H9 (cell line): ENCODE measurements at regions not wholly inside any gene's neighbourhood (a gene's known extent, or its start where the extent isn't known, plus 50 kb on each side); places are given as distances from the start of the nearest gene placed in this dataset.

Experiments used
- DNase-seq: peaks from one replicate; pipeline ENCODE4 v3.0.0-alpha.2; 2017
- H2AFZ ChIP-seq: one replicate; pipeline ENCODE4 v1.6.1; 2013; ENCODE audit warnings: mild to moderate bottlenecking, low read length, control low read depth, moderate library complexity
- H2AK5ac ChIP-seq: 2 replicates; pipeline ENCODE4 v1.6.1; 2013; ENCODE audit warnings: low read length, control low read depth, mixed read lengths; ENCODE audit not compliant: insufficient read length
- H2BK120ac ChIP-seq: one replicate; pipeline ENCODE4 v1.6.1; 2013; ENCODE audit warnings: low read depth, mild to moderate bottlenecking, low read length, control low read depth, inconsistent platforms; ENCODE audit not compliant: poor library complexity, severe bottlenecking
- H2BK12ac ChIP-seq: 2 replicates; pipeline ENCODE4 v1.6.1; 2013; ENCODE audit warnings: low read length, control low read depth, mixed read lengths, low read depth; ENCODE audit not compliant: insufficient read length
- H2BK15ac ChIP-seq: 2 replicates; pipeline ENCODE4 v1.6.1; 2013; ENCODE audit warnings: low read depth, low read length, control low read depth
- H2BK20ac ChIP-seq: one replicate; pipeline ENCODE4 v1.6.1; 2013; ENCODE audit warnings: low read depth, mild to moderate bottlenecking, low read length, control low read depth, inconsistent platforms; ENCODE audit not compliant: poor library complexity, severe bottlenecking
- H2BK5ac ChIP-seq: 2 replicates; pipeline ENCODE4 v1.6.1; 2013; ENCODE audit warnings: low read length, control low read depth, mixed read lengths; ENCODE audit not compliant: insufficient read length
- H3K14ac ChIP-seq: 2 replicates; pipeline ENCODE4 v1.6.1; 2013; ENCODE audit warnings: low read length, control low read depth; ENCODE audit not compliant: insufficient read depth
- H3K18ac ChIP-seq: 2 replicates; pipeline ENCODE4 v1.6.1; 2013; ENCODE audit warnings: low read depth, mild to moderate bottlenecking, mixed read lengths, low read length, control low read depth; ENCODE audit not compliant: insufficient read length
- H3K23ac ChIP-seq: 2 replicates; pipeline ENCODE4 v1.6.1; 2013; ENCODE audit warnings: low read length, control low read depth, mixed read lengths, low read depth; ENCODE audit not compliant: insufficient read length
- H3K23me2 ChIP-seq: 2 replicates; pipeline ENCODE4 v1.6.1; 2013; ENCODE audit warnings: low read depth, mild to moderate bottlenecking, mixed read lengths, low read length, control low read depth; ENCODE audit not compliant: insufficient read length, poor library complexity, severe bottlenecking
- H3K27ac ChIP-seq: 2 replicates; pipeline ENCODE4 v1.5.1; 2013; ENCODE audit warnings: low read length, control low read depth, mixed read lengths, low read depth; ENCODE audit not compliant: insufficient read length
- H3K27me3 ChIP-seq: 2 replicates; pipeline ENCODE4 v1.6.1; 2013; ENCODE audit warnings: low read length, control low read depth, inconsistent platforms; ENCODE audit not compliant: insufficient read depth
- H3K4ac ChIP-seq: 2 replicates; pipeline ENCODE4 v1.6.1; 2013; ENCODE audit warnings: low read depth, mild to moderate bottlenecking, control low read depth, inconsistent platforms, low read length, moderate library complexity
- H3K4me1 ChIP-seq: 2 replicates; pipeline ENCODE4 v1.6.1; 2013; ENCODE audit warnings: low read length, control low read depth, inconsistent platforms; ENCODE audit not compliant: insufficient read depth
- H3K4me2 ChIP-seq: 2 replicates; pipeline ENCODE4 v1.6.1; 2013; ENCODE audit warnings: low read length, control low read depth, mixed read lengths; ENCODE audit not compliant: insufficient read length, insufficient read depth
- H3K56ac ChIP-seq: 2 replicates; pipeline ENCODE4 v1.6.1; 2013; ENCODE audit warnings: low read depth, mild to moderate bottlenecking, mixed read lengths, low read length, control low read depth; ENCODE audit not compliant: insufficient read length
- H3K79me1 ChIP-seq: 2 replicates; pipeline ENCODE4 v1.6.1; 2013; ENCODE audit warnings: low read depth, mild to moderate bottlenecking, moderate library complexity, low read length, control low read depth, inconsistent platforms; ENCODE audit not compliant: insufficient read depth, poor library complexity, severe bottlenecking
- H3K79me2 ChIP-seq: 2 replicates; pipeline ENCODE4 v1.6.1; 2013; ENCODE audit warnings: low read length, control low read depth, inconsistent platforms; ENCODE audit not compliant: insufficient read depth
- H3K9ac ChIP-seq: 2 replicates; pipeline ENCODE4 v1.6.1; 2013; ENCODE audit warnings: low read length, control low read depth, mixed read lengths; ENCODE audit not compliant: insufficient read length; ENCODE audit errors: extremely low read depth
- H3K9me3 ChIP-seq: one replicate; pipeline ENCODE4 v1.6.1; 2013; ENCODE audit warnings: low read depth, low read length, inconsistent platforms; ENCODE audit not compliant: control insufficient read depth
- H3T11ph ChIP-seq: one replicate; pipeline ENCODE4 v1.6.1; 2013; ENCODE audit warnings: mild to moderate bottlenecking, low read length, control low read depth, inconsistent platforms
- H4K20me1 ChIP-seq: one replicate; pipeline ENCODE4 v1.6.1; 2013; ENCODE audit not compliant: control insufficient read depth, insufficient read length, insufficient read depth
- H4K5ac ChIP-seq: 2 replicates; pipeline ENCODE4 v1.6.1; 2013; ENCODE audit warnings: low read depth, mild to moderate bottlenecking, mixed read lengths, low read length, control low read depth; ENCODE audit not compliant: insufficient read length
- H4K8ac ChIP-seq: replicated peaks from 2 replicates; pipeline ENCODE4 v1.6.1; 2013; ENCODE audit warnings: low read length, control low read depth, mixed read lengths, low read depth; ENCODE audit not compliant: insufficient read length
- H4K91ac ChIP-seq: 2 replicates; pipeline ENCODE4 v1.6.1; 2013; ENCODE audit warnings: low read depth, mild to moderate bottlenecking, moderate library complexity, mixed read lengths, low read length, control low read depth; ENCODE audit not compliant: insufficient read length
- H3K27ac Mint-ChIP-seq, 3 experiments: 2 replicates in 2 of 3; 3 replicates in 1 of 3; pipeline ENCODE4 v1.8.0; 2020 to 2021; ENCODE audit warnings: mixed read lengths in 3 of 3, mild to moderate bottlenecking in 1 of 3, moderate library complexity in 1 of 3
- H3K27me3 Mint-ChIP-seq: 2 replicates; pipeline ENCODE4 v1.8.0; 2021; ENCODE audit warnings: low read depth, mild to moderate bottlenecking, moderate library complexity, mixed read lengths
- H3K36me3 Mint-ChIP-seq, 3 experiments: 2 replicates in 2 of 3; 3 replicates in 1 of 3; pipeline ENCODE4 v1.8.0; 2020 to 2021; ENCODE audit warnings: low read depth in 3 of 3, mixed read lengths in 3 of 3; ENCODE audit not compliant: insufficient read depth in 1 of 3
- H3K4me1 Mint-ChIP-seq, 2 experiments: 2 replicates each; pipeline ENCODE4 v1.8.0; 2020; ENCODE audit warnings: mixed read lengths in 2 of 2
- H3K4me3 Mint-ChIP-seq, 2 experiments: 2 replicates in 1 of 2; 3 replicates in 1 of 2; pipeline ENCODE4 v1.8.0; 2020 to 2021; ENCODE audit warnings: mild to moderate bottlenecking in 2 of 2, mixed read lengths in 2 of 2, moderate library complexity in 1 of 2
- H3K9me3 Mint-ChIP-seq, 2 experiments: 2 replicates in 1 of 2; 3 replicates in 1 of 2; pipeline ENCODE4 v1.8.0; 2020; ENCODE audit warnings: mild to moderate bottlenecking in 2 of 2, mixed read lengths in 2 of 2, moderate library complexity in 1 of 2
- WGBS: extraction: QIAGEN DNeasy Blood & Tissue Kit; methylation state at CpG from one replicate; pipeline ENCODE4 v1.1.7; 2013; ENCODE audit warnings: missing lambda C conversion rate, low lambda C conversion rate, mixed read lengths; ENCODE audit not compliant: insufficient read length; ENCODE audit errors: extremely low coverage; 5-methylcytosine and 5-hydroxymethylcytosine counted together
- TF ChIP-seq, protein P1 (sequence below): fragments of 200-600 bp; sonication (generic); conservative IDR thresholded peaks from 3 replicates; pipeline ENCODE4 v1.8.0; 2021; ENCODE audit warnings: antibody characterized with exemption, mild to moderate bottlenecking

DNA sequence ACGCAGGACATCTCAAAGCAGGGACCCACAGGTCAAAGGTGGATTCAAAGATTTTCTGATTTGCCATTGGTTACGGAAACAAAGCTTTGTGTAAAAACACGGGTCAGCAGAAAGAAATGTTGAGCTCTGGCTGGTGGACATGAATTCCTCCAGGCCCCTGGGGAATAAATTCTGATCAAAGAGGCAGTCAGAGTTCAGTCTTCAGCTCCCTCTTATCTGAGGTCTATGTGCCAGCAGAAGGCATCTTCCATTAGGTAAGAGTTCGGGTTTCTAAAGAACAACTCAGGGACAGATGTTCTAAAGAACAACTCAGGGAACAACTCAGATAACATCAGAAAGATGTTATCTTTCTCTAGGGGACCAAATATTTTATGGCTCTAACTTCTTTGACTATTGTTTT is 64.9 kb upstream of the PALS2 start:
- no peaks in the 10 kb centered on the region for H3K9me3 ChIP-seq
- Mint-ChIP-seq H3K4me1 (peaks cover 18 to 20% of the 10 kb centered on the region in 2 experiments), H3K27ac (no peak overlapping the region), H3K9me3 (no peaks in the 10 kb centered on the region), H3K4me3 (no peak overlapping the region), H3K27me3 (peaks cover under 1% of the 10 kb centered on the region; the same call in 1 of the 2 replicates), H3K36me3 (no peaks in the 10 kb centered on the region)
- no peak overlapping the region for H3T11ph ChIP-seq
- no peak overlapping the region for H2BK12ac ChIP-seq
- no peak overlapping the region for H3K56ac ChIP-seq
- TF ChIP-seq, protein P1, sequence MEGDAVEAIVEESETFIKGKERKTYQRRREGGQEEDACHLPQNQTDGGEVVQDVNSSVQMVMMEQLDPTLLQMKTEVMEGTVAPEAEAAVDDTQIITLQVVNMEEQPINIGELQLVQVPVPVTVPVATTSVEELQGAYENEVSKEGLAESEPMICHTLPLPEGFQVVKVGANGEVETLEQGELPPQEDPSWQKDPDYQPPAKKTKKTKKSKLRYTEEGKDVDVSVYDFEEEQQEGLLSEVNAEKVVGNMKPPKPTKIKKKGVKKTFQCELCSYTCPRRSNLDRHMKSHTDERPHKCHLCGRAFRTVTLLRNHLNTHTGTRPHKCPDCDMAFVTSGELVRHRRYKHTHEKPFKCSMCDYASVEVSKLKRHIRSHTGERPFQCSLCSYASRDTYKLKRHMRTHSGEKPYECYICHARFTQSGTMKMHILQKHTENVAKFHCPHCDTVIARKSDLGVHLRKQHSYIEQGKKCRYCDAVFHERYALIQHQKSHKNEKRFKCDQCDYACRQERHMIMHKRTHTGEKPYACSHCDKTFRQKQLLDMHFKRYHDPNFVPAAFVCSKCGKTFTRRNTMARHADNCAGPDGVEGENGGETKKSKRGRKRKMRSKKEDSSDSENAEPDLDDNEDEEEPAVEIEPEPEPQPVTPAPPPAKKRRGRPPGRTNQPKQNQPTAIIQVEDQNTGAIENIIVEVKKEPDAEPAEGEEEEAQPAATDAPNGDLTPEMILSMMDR = no peak
- no peaks in the 10 kb centered on the region for H3K79me2 ChIP-seq
- no peak overlapping the region for H2BK120ac ChIP-seq
- H2AFZ ChIP-seq = no peak overlapping the region
- no peak overlapping the region for H4K5ac ChIP-seq
- no peak overlapping the region for H2AK5ac ChIP-seq
- no peaks in the 10 kb centered on the region for H3K79me1 ChIP-seq
- H3K4me1 ChIP-seq = peaks cover 4% of the 10 kb centered on the region; the same call in 1 of the 2 replicates
- H3K23ac ChIP-seq = no peak overlapping the region
- H3K9ac ChIP-seq = no peak overlapping the region
- no peak overlapping the region for H2BK5ac ChIP-seq
- no peaks in the 10 kb centered on the region for H4K20me1 ChIP-seq
- H2BK20ac ChIP-seq = no peak overlapping the region
- no peak overlapping the region for H3K14ac ChIP-seq
- no peak overlapping the region for H3K27ac ChIP-seq
- no peak overlapping the region for H4K8ac ChIP-seq
- no peak for DNase-seq
- WGBS = no CpG with 5 or more reads among the region's 4 CpGs
- no peak overlapping the region for H2BK15ac ChIP-seq
- no peaks in the 10 kb centered on the region for H3K23me2 ChIP-seq
- H3K27me3 ChIP-seq = no peaks in the 10 kb centered on the region
- no peak overlapping the region for H3K4ac ChIP-seq
- H3K18ac ChIP-seq = no peak overlapping the region
- no peak overlapping the region for H4K91ac ChIP-seq
- H3K4me2 ChIP-seq = no peak overlapping the region
